Stimulated activated CD4-positive, alpha-beta T cell treated with anti-CD3 and anti-CD28 coated beads, Interleukin-15, amount 100 ng/mL, for 1 hour (primary cell): ENCODE measurements at regions not wholly inside any gene's neighbourhood (a gene's known extent, or its start where the extent isn't known, plus 50 kb on each side); places are given as distances from the start of the nearest gene placed in this dataset.
"Not testable (repeated sequence)": the region's sequence is repeated elsewhere in the genome, so short reads cannot be mapped to it uniquely, and the experiment has no call there.

ENCODE experiments used
- DNase-seq, 2 donors: peaks; one replicate each; pipeline ENCODE4 v3.0.0-alpha.2; 2020; ENCODE audit warnings: low read depth in 1 of 2, low spot score in 1 of 2

DNA sequence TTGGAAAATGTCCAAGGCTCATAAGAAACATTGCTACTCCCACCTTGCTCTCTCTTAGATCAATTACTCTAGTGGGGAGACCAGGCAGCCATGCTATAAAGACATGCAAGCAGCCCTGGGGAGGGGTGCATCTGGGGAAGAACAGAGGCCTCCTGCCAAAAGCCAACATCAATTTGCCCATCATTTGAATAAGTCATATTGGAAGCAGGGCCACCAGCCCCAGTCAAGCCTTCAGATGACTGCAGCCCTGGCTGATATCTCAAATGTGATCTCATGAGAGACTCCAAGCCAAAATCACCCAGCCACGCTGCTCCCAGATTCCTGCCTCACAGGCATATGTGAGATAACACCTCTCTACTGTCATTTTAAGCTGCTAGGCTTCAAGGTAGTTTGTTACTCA, 157.5 kb upstream of the PDE1C start:
- no peak for DNase-seq

DNA sequence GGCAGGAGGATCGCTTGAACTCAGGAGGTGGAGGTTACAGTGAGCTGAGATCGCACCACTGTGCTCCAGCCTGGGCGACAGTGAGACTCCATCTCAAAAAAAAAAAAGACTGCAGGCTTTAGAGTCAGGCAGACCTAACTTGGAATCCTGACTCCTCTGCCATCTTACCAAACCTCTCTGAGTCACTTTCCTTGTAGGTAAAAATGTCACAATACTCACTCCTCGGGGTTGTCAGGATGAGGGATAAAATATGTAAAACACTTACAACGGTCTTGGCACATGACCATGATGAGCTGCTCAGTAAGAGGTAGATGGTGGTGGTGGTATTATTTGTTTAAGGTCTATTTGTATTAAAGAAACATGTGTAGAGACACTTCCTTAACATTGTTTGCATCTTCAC, 154.1 kb upstream of the PDE1C start:
- no peak for DNase-seq

DNA sequence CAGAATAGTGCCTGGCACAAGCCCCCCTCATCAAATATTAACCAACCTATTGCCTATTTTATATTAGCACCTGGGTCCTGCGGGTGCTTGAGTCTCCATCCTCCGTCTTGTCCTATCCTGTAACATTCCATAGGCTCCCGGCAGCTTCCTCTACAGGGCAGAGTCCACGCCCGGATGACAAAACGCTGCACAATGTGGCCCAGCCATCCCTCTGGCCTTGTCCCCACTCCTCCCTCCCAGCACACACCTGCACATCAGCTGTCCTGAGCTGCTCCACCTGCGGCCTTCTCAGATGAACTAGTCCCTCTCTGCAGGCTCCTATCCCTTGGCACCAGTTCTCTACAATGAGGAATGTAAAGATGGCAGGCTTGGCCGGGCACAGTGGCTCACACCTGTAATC, 153.5 kb upstream of the PDE1C start:
- no peak for DNase-seq

DNA sequence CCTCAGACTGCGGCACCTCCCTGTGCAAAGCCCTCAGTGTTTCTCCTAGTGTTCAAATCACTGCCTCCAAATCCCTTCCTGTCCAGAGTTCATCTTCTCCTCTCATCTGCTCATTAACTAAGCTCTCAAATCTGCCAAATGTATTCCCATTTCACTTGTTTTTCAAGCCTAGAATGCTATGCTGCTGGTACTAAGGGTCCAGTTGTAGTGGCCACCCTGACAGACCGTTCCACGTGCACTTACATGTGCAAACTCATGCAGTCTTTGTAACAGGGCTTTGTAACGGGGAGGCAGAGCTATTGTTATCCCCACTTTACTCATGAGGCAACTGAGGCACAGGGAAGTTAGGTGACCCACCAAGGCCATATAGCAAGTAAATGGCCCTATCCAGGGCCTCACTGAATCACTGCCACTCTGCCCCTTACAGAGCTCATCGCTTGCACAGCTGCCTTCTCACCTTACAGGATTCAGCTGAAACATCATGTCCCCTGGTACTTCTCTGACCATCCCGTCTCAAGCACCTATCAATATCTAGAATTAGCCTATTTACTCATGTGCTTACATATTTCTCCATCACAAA, 153.0 kb upstream of the PDE1C start:
- no peak for DNase-seq

DNA sequence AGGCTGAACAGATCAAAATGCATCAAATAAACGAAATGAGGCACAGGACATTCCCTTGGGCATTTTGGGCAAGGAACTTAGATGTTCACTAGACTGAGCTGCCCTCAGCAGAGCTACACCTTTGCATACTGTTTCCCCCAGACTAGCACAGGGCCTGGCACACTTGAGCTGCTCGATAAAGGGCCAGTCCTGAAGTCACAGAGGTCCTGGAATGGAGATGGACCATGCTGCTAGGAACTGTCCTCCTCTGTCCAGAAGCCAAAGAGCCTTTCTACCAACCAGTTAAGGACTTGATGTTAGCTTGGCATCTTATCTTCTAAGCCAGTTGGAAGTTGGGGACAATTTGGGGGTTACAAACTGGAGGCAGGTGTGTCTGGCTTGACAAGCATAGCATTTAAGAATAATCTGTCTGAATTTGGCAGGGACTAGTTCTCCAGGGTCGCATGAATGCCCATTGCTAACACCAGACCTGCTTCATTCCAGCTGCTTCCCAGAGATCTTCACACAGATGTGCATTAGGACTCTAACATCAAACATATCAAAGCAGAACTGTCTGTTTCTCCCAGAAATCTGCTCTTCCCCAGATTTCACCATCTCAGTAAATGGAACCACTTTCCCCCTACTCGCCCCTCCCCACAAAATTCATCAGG, 152.2 kb upstream of the PDE1C start:
- no peak for DNase-seq

DNA sequence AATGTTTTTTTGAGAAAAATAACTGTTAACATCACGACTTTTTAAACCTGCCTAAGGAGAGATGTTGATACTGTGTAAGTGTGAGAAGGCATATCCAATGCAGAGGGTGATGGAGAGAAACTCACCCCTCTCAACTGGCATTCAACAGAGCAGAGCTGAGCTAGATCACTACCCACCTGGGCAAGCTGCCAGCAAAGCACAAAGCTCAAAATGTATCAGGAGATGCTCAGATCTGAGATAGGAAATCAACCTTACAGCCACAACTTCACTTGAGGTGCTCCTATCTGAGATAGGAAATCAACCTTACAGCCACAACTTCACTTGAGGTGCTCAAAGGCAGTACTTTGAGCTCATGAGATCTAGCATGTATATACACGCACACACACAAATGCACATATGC, 151.5 kb upstream of the PDE1C start:
- no peak for DNase-seq

DNA sequence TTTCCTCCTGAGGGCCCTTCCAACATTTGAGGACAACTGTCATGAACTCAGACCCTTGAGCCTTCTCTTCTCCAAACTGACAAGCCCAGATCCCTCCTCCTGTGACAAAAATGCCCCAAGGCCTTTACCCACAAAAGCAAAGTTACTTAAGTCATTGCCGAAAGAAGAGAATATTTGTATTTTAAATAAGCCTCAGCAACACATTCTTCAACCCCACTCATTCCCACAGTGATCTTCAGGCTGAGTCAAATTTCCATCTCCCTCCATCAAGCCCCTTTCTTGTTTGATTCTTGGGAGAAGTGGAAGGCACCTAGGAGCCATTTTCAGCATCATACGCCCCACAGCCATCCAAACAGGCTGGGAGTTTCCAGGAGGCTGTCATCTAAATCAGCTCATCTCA, 150.8 kb upstream of the PDE1C start:
- no peak for DNase-seq

DNA sequence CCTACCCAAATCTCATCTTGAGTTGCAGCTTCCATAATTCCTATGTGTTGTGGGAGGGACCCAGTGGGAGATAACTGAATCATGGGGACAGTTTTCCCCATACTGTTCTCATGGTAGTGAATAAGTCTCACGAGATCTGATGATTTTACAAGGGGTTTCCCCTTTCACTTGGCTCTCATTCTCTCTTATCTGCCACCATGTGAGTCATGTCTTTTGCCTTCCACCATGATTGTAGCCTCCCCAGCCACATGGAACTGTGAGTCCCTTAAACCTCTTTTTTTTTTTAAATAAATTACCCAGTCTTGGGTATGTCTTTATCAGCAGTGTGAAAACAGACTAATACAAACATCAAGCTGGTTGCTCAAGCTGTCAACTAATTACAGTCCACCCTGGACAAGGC, 149.6 kb upstream of the PDE1C start:
- not testable (repeated sequence) for DNase-seq

DNA sequence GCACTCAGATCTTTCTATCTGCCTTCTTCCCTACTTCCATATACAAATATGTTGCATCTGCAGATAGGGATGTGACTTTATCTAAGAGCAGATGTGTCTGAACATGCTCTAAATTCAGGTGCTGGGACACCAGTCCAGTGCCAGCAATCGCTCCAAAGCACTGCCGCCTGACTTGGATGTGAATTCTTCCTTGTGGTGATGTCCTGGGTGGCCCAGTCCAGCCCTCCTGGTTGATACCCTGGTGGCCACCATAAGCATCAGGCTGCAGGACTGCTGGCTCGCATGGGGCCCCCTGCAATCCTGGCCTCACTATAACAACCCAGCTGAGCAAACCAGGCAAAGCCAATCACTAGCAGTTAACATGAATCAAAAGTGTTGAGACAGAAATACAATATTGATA, 149.2 kb upstream of the PDE1C start:
- DNase-seq = no peak

DNA sequence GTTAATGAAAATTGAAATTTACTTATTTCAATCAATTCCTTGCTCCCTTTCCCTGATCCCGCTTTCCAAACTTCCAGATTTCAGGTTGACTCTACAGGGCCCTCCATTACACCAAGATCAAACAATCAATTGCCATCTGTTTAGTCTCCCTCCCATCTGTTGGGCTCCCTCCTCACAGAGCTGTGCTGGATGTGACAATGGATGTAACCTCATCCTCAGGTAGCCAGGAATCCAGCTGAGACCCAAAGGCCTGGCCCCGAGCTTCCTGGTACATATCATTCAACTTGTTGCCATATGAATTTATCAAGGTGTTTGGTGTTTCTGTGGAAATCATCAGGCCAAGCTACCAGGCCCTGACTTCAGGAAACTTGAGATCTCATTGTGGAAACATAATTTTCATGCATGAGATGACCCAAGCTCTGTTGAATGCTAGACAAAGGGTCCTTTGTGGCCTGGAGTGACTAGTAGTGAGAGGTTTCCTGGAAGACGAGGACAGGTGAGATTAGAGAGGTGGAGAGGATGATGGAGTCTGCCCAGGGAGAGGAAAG, 148.6 kb upstream of the PDE1C start:
- DNase-seq = no peak

DNA sequence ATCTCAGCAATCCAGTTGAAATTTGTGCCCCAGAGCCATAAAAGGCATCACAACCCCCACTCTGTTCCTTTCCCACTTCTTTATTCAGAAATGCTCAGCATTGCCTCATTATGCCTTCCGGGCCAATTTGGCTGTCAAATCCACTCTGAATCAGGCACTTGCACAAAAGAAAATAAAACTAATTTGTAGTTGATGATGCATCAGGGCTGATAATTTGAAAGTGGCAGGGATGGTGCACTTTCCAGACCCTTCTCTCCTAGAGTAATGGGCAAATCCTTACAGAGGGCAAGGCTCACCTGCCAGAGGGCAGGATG, 147.9 kb upstream of the PDE1C start:
- no peak for DNase-seq

DNA sequence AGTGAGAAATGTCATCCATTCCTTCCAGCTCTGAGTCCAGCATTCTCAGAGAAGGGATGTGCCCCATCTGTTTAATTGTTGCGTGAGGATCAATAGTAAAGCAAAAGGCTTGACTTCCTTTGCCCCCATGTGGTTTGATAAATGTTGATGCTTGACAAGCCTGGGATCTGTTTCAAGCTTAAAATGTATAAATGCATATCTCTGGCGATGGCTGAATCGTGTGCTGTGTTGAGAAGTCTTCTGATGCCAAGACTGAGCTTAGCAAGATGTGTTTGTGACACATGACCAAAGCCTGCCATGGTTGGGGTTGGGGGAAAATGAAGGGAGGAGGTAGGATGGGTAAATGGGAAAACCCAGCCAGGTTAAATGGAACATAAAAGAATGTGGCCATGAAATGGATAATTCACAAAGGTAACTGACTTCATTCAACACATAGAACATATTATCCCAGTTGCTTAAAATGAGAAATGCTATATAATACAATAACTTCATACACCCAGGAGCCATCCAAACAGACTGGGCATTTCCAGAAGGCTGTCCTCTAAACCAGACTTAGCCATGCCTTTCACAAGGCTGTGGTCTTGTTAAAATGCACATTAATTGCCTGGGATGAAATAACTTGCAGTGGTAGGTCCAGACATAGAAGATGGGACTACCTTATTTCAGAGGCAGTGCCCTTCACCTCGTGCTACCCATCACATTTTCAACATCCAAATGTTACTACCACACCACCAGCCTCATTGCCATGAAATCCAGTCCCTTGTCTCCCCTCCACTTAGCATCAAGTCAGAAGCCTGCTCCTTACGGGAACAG, 147.3 kb upstream of the PDE1C start:
- no peak for DNase-seq

DNA sequence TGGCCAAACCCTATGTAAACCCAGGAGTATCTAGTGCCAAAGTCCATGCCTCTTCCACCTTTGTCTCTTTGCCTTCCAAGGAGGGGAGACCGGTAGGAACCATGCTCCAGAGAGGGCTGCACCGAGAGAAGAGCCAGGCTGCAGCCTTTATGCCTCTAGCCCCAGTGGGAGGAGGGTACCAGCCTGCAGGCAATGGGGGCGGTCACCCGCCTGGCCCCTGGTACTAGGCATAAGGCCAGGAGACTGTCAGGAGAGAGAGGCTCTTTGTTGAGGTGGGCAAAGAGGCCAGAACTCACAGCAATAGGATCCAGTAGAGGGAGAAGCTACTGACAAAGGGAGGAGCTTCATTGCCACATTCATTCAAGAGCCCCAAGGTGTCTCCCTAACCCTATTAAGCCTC, 146.6 kb upstream of the PDE1C start:
- no peak for DNase-seq

DNA sequence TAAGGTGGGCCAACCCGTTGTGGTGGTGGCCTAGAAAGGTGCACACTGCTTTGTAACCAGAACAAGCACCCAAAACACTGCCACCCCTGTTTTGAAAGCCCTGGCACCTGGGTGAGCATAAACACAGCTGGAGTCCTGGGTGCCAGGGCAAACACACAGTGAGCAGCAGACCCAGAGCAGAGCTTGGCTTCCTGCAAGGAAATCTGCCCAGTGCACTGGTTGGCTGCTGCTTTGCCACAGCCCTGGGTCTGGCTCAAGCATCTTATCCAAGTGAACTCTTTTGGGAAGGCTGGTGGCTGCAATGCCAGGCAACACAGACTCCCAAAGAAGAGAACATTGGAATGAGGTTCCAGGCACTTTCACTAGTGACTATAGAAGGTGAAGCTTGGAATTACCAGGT, 145.5 kb upstream of the PDE1C start:
- DNase-seq = no peak

DNA sequence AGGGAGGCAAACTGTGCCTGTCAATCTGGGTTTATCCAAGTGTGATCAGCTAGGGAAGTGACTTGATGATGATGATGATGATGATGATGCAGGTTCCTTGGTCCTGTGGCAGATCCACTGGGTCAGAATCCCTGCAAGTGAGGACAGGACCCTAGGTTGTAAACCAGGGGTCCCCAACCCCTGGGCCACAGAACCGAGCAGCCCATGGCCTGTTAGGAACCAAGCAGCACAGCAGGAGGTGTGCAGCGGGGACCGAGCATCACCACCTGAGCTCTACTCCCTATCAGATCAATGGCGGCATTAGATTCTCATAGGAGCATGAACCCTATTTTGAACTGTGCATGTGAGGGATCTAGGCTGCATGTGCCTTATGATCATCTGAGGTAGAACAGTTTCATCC, 144.7 kb upstream of the PDE1C start:
- no peak for DNase-seq

DNA sequence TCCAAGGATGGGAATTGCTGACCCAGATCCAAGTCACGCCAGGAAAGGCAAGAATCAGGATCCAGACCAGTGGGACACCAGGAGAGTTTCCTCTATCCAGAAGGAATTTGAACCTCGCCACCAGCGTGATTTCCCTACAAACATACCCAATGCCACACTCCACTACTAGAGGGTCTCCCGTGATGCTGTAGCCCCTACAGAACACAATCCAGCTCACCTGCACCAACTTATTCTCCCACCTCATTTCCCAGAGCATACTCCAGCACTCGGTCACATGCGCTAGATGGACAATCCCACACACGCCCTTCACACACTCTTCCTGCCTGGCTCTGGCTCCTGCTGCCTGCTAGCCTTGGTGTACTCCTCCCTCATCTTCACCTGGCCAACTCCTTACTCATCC, 142.1 kb upstream of the PDE1C start:
- no peak for DNase-seq

DNA sequence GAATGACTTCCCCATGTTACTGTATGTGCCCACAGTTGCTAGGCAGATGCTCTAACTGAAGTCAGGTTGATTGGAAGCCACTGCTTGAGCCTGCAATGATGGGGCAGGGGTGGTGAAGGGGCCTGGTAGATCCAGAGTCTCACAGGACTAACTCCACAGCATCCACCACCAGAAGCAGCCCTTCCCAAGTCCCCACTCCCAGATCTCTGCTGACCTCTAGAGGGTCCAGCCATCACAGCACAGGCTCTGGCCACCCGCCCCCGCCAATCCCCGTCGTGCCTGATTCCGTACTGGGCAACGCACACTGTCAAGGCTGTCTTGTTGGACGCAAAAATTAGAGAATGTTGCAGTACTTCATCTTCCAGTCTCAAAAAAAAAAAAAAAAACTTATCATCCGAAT, 136.8 kb upstream of the PDE1C start:
- DNase-seq = no peak

DNA sequence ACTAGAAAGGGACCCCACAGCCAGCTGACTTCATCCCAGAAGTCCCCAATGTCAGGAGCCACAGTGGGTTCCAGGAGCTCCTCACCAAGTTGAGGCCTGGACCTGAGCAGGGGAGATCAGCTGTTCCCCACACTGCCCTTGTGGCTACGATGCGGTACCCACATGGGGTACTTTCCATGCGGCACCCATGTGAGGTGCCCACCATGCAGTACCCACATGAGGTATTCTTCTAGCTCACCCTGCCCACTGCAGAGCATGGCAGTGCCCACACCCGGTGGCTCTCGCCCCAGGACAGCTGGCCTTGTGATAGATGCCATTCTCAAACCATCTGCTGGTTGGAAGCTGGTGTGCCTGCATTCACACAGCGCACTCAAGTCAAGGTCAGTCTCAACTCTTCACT, 136.3 kb upstream of the PDE1C start:
- no peak for DNase-seq

DNA sequence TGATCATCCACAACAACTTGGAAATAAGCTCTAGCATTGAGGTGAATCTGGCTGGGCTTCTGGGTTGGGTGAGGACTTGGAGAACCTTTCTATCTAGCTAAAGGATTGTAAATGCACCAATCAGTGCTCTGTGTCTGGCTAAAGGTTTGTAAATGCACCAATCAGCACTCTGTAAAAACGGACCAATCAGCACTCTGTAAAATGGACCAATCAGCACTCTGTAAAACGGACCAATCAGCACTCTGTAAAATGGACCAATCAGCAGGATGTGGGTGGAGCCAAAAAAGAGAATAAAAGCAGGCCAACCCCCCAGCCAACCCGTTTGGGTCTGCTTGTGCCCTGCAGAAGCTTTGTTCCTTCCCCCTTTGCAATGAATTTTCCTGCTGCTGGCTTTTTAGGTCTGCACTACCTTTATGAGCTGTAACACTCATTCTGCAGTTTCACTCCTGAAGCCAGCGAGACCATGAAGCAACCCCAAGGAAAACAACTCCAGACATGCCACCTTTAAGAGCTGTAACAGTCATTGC, 135.2 kb upstream of the PDE1C start:
- DNase-seq = not testable (repeated sequence)

DNA sequence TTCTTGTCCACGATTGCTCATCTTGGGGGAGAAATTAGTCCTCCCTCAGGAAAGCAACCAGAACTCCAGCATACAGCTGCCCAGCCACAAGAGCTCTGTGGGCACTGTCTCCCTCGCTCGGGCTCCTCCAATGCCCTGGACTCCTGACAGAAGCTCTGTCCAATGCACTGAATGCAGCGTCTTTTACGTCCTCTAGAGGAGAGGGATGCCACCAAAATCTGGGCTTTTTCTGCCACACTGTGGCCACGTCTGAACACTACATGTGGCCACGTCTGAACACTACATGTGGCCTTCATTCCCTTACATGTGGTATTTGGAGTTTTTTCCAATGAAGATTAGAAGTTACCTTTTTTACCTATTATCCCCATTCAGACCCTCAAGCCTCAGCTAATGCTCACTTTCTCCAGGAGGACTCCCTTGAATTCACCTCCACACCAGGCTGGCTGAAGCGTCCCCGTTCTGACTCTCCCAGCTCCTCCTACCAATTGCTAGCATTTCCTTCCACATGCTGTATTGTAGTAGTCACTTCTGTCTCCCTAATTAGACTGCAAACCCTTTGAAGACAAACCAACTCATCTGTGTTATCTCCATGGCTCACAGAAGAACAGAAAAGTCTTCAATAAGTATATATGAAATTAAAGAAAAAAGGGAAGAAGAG, 134.3 kb upstream of the PDE1C start:
- no peak for DNase-seq

DNA sequence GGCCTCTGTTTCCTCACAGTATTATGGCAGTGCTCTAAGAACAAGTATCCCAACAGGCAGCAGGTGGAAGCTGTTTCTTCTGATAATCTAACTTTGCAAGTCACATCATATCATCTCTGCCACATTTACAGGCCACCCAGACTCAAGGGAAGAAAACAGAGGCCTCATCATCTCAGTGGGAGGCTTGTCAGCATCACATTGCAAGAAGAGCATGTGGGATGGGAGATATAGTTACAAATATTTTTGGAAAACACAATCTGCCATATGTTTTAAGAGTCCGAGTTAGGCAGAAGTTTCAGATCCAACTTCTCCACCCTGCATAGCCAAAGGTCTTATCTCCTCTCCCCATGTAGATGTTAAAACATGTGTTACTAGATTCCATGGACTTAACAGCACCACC, 130.4 kb upstream of the PDE1C start:
- DNase-seq = no peak

DNA sequence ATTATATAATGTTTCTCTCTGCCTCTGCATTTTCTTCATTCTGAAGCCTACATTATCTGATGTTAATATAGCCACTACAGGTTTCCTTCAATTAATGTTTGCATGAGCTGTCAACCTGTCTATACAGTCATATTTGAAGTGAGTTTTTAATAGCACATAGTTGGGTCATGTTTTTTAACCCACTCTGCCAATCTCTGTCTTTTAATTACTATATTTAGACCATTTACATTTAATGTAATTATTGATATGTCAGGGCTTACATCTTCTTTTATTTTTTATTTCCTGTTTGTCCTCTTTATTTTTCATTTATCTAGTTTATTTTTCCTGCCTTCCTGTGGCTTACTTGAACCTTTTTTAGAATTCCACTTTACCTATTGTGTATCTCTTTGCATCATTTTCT, 124.3 kb upstream of the PDE1C start:
- no peak for DNase-seq
